ENCODE measurements at regions not wholly inside any gene's neighbourhood (a gene's known extent, or its start where the extent isn't known, plus 50 kb on each side); places are given as distances from the start of the nearest gene placed in this dataset.

GRCh38 chr12:131609762-131610161 is 101.1 kb upstream of the SFSWAP start:
- in situ Hi-C loops (cut with HindIII; ENCODE audit: low pct_unique_long_range_greater_than_20kb, low sequenced_read_pairs): no loop called here

GRCh38 chr12:131610181-131610580 is 100.7 kb upstream of the SFSWAP start:
- DNase-seq (ENCODE audit: low read depth, low spot score): no peak
- in situ Hi-C loops (cut with HindIII; ENCODE audit: low pct_unique_long_range_greater_than_20kb, low sequenced_read_pairs): no loop called here

More at GRCh38 chr12:131609762-131610161, 101.1 kb upstream of the SFSWAP start:
- no peak for DNase-seq (ENCODE audit: low read depth, low spot score)

GRCh38 chr12:131610891-131611290 is 100.0 kb upstream of the SFSWAP start:
- in situ Hi-C loops (cut with HindIII; ENCODE audit: low pct_unique_long_range_greater_than_20kb, low sequenced_read_pairs): no loop called here
- no peak for DNase-seq (ENCODE audit: low read depth, low spot score)

- in situ Hi-C loops (cut with HindIII; ENCODE audit: low pct_unique_long_range_greater_than_20kb, low sequenced_read_pairs): no loop called here
- no peak for DNase-seq (ENCODE audit: low read depth, low spot score)
Measured at GRCh38 chr12:131611416-131612091, 99.3 kb upstream of the SFSWAP start.

GRCh38 chr12:131612092-131612755 is 98.7 kb upstream of the SFSWAP start:
- in situ Hi-C loops (cut with HindIII; ENCODE audit: low pct_unique_long_range_greater_than_20kb, low sequenced_read_pairs): no loop called here
- no peak for DNase-seq (ENCODE audit: low read depth, low spot score)

- DNase-seq (ENCODE audit: low read depth, low spot score): no peak
- in situ Hi-C loops (cut with HindIII; ENCODE audit: low pct_unique_long_range_greater_than_20kb, low sequenced_read_pairs): no loop called here
Measured at GRCh38 chr12:131613186-131613585, 97.7 kb upstream of the SFSWAP start.

GRCh38 chr12:131613678-131614077 is 97.2 kb upstream of the SFSWAP start:
- in situ Hi-C loops (cut with HindIII; ENCODE audit: low pct_unique_long_range_greater_than_20kb, low sequenced_read_pairs): no loop called here
- no peak for DNase-seq (ENCODE audit: low read depth, low spot score)

GRCh38 chr12:131615326-131616042 is 95.4 kb upstream of the SFSWAP start:
- no peak for DNase-seq (ENCODE audit: low read depth, low spot score)

GRCh38 chr12:131616043-131616700 is 94.7 kb upstream of the SFSWAP start:
- in situ Hi-C loops (cut with HindIII; ENCODE audit: low pct_unique_long_range_greater_than_20kb, low sequenced_read_pairs): no loop called here
- DNase-seq (ENCODE audit: low read depth, low spot score): no peak

More at GRCh38 chr12:131615326-131616042, 95.4 kb upstream of the SFSWAP start:
- in situ Hi-C loops (cut with HindIII; ENCODE audit: low pct_unique_long_range_greater_than_20kb, low sequenced_read_pairs): no loop called here

- in situ Hi-C loops (cut with HindIII; ENCODE audit: low pct_unique_long_range_greater_than_20kb, low sequenced_read_pairs): no loop called here
- DNase-seq (ENCODE audit: low read depth, low spot score): no peak
Measured at GRCh38 chr12:131616738-131617137, 94.2 kb upstream of the SFSWAP start.

- no peak for DNase-seq (ENCODE audit: low read depth, low spot score)
- in situ Hi-C loops (cut with HindIII; ENCODE audit: low pct_unique_long_range_greater_than_20kb, low sequenced_read_pairs): no loop called here
Measured at GRCh38 chr12:131617179-131617578, 93.7 kb upstream of the SFSWAP start.

GRCh38 chr12:131617596-131618302 is 93.1 kb upstream of the SFSWAP start:
- in situ Hi-C loops (cut with HindIII; ENCODE audit: low pct_unique_long_range_greater_than_20kb, low sequenced_read_pairs): no loop called here
- DNase-seq (ENCODE audit: low read depth, low spot score): no peak

- in situ Hi-C loops (cut with HindIII; ENCODE audit: low pct_unique_long_range_greater_than_20kb, low sequenced_read_pairs): no loop called here
- DNase-seq (ENCODE audit: low read depth, low spot score): no peak
Measured at GRCh38 chr12:131618303-131618658, 92.6 kb upstream of the SFSWAP start.

GRCh38 chr12:131618701-131619100 is 92.2 kb upstream of the SFSWAP start:
- in situ Hi-C loops (cut with HindIII; ENCODE audit: low pct_unique_long_range_greater_than_20kb, low sequenced_read_pairs): no loop called here
- no peak for DNase-seq (ENCODE audit: low read depth, low spot score)

GRCh38 chr12:131619106-131619642 is 91.7 kb upstream of the SFSWAP start:
- no peak for DNase-seq (ENCODE audit: low read depth, low spot score)
- in situ Hi-C loops (cut with HindIII; ENCODE audit: low pct_unique_long_range_greater_than_20kb, low sequenced_read_pairs): no loop called here

GRCh38 chr12:131619736-131620506 is 91.0 kb upstream of the SFSWAP start:
- DNase-seq (ENCODE audit: low read depth, low spot score): no peak
- in situ Hi-C loops (cut with HindIII; ENCODE audit: low pct_unique_long_range_greater_than_20kb, low sequenced_read_pairs): no loop called here

GRCh38 chr12:131620520-131620919 is 90.4 kb upstream of the SFSWAP start:
- no peak for DNase-seq (ENCODE audit: low read depth, low spot score)

More at GRCh38 chr12:131620520-131620919, 90.4 kb upstream of the SFSWAP start:
- in situ Hi-C loops (cut with HindIII; ENCODE audit: low pct_unique_long_range_greater_than_20kb, low sequenced_read_pairs): no loop called here

Data from SK-MEL-5 (cell line).